GM21529 (cell line): ENCODE measurements at regions not wholly inside any gene's neighbourhood (a gene's known extent, or its start where the extent isn't known, plus 50 kb on each side); places are given as distances from the start of the nearest gene placed in this dataset.

ENCODE experiments used
- ATAC-seq: cut with Tn5 transposase; IDR thresholded peaks from one replicate; pipeline ENCODE4 v1.9.1; 2021; ENCODE audit not compliant: unreplicated experiment

DNA sequence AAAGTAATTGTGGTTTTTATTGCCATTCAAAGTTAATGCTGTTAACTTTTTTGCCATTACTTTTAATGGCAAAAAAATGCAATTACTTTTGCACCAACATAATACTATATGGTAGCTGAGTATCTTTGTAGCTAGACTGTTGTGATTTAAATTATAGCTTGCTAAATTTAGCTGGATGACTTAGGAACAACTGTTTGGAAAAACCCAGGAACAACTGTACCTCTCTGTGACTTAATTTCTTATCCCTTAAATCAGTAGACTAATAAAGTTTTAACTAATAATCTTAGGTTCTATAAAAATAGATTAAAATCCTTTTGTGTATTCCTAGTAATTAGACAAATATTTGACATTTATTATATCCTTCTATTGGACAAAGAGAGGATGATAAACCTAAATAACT is 268.2 kb downstream of the TENT5A start:
- no peak for ATAC-seq

DNA sequence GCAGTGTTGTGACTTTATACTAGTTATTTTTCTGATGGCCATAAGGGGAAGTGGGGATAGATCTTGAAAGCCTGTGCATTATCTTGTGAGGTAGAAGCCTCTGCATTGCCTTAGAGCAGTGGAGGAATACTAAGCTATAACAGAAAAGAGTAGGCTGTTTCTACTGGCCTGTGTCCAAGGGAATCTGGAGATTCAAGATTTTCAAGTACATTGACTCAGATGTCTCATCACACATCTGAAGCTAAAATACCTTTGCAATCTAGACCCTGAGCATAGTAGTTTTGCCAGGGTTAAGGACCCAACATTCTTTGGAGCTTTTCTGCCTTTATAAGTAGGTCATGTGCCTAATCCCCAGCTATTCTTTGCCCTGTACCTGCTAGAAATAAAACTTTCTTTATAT is 272.3 kb downstream of the TENT5A start:
- ATAC-seq = no peak

DNA sequence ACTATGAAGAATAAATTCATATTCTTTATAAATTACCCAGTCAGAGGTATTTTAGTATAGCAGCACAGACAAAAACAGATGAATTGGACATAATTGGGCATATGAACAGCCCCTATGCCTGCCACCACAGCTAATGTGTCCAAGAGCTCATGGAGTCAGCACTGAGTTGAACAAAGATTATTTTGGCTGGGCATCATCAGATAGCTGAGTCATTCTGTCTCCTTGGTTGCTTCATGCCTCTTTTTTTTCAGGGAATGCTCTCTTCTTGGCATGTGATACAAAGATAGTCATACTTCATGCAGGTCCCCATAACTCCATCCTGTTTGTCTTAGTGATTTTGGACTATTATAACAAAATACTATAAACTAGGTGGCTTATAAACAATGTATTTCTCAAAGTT is 275.6 kb downstream of the TENT5A start:
- ATAC-seq = no peak

DNA sequence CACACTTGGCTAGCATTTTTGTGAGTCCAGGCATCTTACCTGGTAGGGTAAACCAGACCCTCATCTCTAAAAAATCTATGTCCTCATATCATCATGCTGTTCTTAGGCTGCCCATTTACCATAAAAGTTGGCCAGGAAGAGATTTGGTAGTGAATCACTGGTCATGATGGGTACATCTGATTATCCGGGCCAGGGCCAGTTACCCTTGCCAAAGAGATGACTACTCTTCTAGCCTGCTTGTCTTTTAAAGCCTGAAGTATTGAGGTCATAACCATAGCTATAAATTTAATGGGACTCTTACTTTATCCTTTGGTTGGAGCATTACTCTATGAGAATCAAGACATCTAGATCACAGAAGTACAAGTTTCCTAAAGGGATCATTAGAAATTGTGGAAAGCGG is 276.8 kb downstream of the TENT5A start:
- no peak for ATAC-seq

DNA sequence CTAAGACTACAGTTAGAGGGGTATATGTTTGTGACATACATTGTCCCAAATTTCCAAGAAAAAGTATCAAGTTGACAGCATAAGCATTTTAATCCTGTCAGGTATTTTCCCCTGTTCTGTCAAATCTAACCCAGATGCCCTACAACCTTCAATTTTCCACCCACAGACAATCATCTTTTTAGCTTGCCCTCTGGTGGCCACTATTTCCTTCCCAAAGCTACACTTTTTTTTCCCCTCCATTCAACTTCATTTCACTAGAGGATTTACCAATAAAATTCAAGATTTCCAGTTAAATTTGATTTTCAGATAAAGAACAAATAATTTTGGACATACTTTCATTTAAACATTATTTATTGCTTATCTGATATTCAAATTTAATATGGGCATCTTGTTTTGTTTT is 286.6 kb downstream of the TENT5A start:
- no peak for ATAC-seq

DNA sequence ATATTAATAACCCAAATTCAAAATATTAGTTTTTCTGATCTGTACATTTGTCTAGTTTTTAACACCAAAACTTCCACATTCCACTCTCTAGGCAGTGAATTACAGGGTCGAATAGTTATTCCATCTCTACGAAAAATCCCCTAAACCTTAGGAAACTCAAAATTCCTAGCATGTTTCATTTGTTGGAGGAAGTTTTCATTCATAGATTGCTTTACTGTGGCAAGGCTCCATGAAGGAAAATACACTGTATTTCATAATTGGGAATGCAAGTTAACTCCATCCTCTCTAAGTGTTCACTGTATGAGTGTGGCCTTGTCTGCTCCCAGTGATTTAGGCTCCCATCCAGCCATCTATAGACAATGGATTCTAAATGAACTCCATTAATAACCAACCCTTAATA is 296.1 kb downstream of the TENT5A start:
- no peak for ATAC-seq

DNA sequence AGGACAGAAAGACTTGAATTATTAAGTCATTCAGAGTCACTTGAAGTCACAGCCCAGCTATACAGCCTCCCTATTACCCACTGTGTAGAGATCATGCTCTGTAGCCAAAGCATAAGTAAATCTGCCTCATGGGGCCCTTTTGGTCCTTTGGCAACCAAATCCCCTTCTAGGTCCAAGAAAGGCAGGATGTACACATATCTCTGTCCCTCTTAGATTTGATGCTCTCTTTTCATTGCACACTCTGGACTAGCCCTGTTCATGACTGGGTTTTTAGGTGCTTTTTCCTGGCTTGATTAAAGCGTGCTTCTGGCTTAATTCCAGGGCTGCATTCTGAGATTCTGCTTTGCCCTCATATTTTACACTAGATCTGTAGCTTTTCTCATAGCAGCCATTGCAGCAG is 296.8 kb downstream of the TENT5A start:
- no peak for ATAC-seq

DNA sequence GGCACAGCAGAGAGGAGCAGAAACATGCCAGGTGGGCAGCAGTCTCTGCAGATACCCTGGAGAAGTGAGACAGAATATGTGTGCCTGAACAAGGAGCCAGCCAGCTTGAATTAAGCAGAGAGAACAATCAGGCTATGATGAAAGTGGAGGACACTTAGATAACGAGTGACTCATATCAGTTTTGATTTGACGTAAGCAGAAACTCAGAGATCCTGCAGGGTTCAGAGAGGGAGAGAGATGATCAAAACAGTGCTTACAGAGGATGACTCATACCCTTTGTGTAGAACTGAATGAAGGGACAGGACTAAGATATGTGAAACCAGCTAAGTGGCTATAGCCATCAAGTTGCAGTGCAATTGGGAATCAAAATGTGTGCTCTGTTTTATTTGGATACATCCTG is 300.7 kb downstream of the TENT5A start:
- ATAC-seq = peak; percentile 78

DNA sequence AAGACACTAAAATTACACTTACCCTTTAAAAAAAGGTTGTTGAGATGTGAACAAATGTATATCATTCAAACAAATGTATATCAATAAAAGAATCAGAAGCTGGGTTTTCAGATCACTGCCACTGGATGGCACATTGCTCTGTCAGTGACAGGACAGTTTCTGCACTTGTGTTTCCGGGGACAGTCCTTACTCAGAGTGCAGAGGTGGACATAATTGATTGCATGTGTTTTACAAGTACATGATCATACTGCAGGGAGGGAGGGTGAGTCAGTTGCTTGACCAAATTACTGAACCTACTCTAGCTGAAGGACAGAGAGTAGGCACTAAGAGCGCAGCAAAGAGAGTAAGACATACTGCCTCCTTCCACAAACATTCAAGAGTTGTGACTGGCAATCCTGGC is 302.3 kb downstream of the TENT5A start:
- no peak for ATAC-seq

DNA sequence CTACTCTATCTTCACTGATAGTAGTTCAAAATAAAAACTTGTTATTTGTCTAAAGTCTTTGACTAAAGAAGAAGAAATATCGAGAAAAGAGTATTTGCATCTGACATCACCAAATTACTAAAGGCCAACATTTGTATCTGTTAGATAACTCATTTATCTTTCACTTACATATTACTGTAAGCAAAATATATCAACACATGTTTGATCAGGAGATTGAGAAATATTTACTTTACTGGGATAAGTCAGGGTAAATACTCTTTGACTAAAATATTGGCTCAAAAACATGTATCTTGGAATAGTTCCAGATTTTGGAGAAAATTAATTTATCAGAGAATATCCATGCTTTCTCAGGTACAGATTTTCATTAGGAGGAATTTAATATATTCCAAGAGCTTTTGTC is 306.0 kb downstream of the TENT5A start:
- no peak for ATAC-seq

DNA sequence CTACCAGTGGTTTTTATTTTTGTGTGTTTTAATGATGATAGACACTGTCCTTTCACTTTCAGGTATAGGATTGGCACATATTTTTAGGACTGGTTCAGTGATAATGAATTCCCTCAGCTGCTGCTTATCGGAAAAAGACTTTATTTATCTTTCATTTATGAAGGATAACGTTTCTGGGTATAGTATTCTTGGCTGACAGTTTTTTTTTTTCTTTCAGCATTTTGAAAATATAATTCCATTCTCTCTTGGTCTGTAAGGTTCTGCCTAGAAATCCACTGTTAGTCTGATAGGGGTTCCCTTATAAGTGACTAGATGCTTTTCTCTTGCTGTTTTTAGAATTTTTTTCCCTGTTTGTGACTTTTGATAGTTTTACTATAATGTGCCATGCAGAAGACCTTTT is 313.1 kb downstream of the TENT5A start:
- ATAC-seq = no peak

DNA sequence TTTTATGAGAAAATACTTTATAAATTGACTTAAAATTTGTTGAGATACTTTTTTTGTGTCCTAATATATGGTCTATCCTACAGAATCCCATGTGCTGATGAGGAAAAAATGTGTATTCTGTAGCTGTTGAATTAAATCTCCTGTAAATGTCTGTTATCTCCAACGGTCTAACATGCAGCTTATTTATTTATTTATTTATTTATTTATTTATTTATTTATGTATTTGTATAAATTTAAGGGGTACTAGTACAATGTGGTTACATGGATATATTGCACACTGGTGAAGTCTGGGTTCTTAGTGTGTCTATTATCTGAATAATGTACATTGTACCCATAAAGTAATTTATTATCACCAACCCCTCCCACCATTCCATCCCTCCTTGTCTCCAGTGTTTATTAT is 315.5 kb downstream of the TENT5A start:
- no peak for ATAC-seq

DNA sequence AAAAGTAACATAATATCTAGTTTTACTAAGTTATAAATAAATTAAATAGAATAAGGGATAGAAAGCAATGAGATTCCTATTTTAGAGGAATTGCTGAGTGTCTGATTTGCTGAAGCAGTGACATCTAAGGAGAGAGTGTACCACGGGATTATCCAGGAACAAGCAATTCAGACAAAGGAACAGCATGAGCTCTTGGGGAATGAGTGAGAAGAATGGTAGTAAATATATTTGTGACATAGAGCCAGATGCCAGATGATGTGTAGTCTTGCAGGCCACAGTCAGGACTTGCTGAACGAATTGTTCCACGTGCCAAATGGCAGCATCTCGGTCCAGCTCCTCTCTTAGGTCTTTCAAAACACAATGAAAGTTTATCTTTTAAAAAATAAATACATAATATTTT is 339.2 kb downstream of the TENT5A start:
- ATAC-seq = no peak

DNA sequence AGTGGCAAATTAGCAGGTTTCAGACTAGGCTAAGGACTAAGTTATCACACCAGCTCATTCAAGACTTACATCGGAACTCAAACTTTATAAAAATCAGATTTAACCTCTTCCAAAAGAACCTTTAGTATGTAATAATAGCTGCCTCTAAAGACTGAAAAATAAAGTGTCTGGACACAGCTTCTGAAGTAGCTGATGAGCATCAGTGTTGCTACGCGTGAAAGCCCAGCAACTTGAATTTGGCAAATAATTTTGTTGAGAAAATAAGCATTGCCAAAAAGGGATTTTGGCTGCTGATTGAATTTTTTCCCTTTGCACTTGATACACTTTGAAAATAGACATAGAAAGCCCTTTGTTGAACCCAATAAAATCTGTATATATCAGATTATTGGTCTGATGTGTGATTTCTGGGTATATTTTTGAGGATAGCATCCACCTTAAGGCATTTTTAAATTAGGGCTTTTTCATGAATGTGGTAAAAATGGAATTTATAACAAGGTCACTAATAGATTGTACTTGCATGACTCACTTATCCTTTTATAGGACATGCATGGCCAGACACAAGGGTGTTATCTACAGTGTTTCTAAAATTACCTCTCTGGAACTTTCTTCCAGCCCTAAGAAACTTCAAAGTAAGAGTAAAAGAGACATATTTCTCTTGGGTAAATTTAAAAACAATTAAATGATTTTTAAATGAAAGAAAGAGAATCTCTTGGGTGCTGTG is 350.4 kb downstream of the TENT5A start:
- ATAC-seq = no peak

DNA sequence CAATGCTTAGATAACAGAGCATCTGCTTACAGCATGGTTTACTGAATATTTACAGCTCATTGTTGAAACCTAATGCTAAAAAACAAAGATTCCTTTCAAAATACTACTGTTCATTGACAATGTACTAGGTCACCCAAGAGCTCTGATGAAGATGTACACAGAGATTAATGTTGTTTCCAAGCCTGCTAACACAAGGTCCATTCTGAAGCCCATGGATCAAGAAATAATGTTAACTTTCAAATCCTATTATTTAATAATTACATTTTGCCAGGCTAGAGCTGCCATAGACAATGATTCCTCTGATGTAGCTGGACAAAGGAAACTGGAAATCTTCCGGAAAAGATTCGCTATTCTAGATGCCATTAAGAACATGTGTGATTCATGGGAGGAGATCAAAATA is 355.6 kb downstream of the TENT5A start:
- ATAC-seq = no peak

DNA sequence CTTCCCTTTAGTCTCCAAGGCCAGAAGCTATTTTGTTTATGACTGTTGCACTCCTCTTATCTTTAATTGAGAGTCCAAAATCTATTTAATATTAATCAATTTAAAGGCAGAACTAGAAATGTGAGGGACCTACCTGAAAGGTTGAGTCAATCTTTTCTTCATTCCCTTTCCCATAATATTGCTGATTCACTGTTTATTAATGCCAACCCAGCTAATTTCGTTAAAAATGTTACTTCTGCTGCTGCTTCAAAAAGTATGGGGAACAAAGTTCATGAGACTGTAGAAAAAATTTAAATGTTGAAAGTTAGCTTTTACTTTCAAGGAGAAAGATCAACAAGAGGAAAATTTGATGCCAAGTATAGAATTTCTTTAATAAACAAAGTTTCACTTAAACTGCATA is 365.3 kb downstream of the TENT5A start:
- no peak for ATAC-seq

DNA sequence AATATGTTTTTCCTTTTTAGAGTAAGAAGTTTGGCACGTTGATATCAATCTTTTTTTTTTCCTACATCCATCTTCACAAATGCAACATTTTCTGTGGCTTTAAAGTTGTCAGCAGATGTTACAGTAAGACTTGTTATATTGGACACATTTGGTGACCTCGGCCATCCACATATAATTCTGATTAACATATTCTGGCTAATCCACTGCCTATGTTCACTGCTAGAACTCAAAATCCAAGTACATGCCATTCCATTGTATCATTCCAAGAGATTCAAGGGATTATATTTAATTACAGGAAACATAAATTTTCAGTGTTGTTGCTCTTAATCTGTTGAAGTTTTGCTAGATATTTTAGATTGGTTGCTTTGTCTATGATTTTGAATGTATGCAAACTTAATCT is 367.6 kb downstream of the TENT5A start:
- ATAC-seq = no peak

DNA sequence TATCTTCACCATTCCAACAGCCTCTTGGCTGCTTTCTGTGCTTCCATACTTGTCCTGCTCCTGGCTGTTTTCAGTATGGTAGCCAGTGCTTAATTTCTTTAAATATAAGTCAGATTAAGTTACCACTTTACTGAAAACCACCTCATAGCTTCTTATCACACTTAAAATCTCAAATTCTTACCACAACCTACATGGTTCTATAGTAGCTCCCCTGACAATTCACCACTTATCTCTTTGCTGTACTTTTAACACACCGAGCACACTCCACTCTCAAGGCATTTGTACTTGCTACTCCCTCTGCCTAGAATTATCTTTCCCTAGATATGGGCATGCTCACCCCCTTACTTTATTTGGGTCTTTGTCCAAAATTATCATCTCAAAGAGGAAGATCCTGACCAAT is 369.0 kb downstream of the TENT5A start:
- ATAC-seq = no peak

DNA sequence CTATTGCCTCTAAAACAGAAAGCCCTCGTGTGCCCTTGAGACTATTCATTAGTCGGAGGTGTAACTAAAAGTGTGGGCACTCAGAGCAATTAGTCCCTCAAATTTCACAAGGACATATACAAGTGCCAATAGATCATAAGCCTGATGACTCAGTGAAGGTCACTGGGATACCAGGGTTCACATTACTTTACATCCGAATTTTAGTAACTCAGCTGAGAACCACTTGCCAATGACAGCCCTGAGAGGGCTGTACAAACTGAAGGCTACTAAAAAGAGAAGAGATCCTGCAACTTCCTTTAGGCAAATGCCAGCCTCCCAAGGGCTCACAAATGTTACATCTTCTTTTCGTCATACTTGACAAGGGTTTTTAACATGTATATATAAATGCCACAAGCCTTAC is 369.6 kb downstream of the TENT5A start:
- ATAC-seq = no peak

DNA sequence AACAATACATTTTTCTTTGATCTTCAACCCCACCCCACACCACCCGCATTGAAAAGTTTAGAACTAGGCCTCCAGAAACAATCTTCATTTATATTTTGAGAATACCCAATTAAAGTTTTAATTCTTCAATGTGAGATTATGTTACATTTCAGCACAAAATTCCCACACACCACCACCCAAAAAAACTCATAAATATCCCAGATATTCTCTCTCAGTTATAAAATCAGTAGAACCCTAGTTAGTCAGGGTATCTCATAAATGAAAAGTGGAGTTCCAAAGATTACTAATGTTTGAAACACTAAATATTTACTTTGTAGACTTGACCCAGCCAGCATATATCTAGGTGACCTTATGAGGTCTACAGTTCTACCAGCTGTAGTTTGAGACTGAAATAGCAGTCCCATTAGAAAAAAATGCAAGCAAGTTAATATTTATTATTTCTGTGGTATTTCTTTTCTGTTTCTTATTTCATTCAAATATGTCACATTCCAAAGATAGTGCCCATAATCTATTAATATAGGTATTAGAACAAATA is 371.0 kb downstream of the TENT5A start:
- no peak for ATAC-seq

DNA sequence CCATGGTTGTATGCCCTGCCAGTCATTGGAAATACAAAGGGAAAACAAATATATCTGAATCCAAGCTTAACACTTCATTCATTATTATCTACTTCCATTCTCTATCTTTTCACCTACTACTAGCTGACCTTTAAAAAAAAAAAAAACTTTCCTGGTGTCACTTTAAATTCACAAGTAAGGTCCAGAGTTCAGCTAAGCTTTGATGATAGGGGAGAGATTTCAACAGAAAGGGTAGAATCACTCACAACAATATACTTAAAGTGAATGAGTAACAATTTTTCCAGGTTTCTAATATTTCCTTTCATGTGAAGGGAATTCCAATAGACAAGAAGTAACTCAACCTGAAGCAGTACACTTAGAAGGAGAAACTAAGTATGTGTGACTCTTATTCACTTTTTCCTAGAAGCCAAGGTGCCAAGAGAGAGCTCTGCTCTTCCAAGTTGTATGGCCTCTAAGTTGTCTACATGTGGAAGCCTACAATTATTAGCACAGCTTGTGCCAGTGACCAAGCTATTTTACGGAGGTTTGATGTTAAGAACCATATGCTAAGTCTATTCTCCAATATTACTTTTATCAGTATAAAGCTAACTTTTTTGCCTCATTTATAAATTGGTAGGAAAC is 371.7 kb downstream of the TENT5A start:
- ATAC-seq = no peak

DNA sequence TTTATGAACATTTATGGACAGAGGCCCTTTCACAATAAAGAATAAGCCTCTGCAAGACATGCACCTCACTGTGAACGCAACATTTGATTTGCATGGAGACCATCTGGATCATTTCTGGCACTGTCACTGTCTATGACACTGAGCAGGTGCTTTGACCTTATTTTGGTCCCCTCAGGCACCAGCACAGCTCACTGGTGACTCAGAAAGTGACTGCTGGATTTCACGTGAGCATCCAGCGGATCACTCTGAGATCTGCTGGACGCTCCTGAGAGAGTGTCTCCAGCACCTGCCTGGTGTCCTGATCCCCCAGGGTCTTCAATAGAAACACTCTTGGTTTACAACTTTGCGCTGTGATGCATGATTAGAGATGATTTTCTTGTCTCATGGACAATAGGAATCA is 375.7 kb downstream of the TENT5A start:
- no peak for ATAC-seq

DNA sequence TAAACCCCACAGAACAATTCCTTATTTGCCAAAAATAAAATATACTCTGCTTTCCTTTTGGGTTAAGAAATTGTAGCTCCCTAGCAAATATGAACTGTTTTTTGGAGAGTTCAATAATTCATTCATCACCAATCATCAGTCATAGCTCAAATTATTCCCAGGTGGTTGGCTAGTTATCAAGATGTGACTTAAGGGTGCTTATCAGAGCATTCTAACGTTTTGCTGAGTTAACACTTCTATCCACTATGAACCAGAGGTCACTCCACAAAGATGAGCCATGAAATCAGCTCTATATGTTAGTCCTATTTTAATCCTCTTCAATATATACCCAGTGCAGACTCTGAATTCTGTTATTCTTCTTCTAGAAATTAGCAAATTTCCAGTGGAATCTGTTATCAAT is 379.1 kb downstream of the TENT5A start:
- ATAC-seq = no peak
